Uterus (tissue), 3 donors: ENCODE measurements at regions not wholly inside any gene's neighbourhood (a gene's known extent, or its start where the extent isn't known, plus 50 kb on each side); places are given as distances from the start of the nearest gene placed in this dataset.

Experiments used
- DNase-seq, 2 donors: peaks; one replicate each; pipeline ENCODE4 v3.0.0-alpha.2; 2019 to 2020
- H3K27ac ChIP-seq, 2 donors: fragments of 200-600 bp; sonication (generic); 1 replicate in 1 of 2; 2 replicates in 1 of 2; pipeline ENCODE4 v1.5.1; 2016 to 2018
- H3K27me3 ChIP-seq, 2 donors: fragments of 200-600 bp; sonication (generic); one replicate each; pipeline ENCODE4 v1.5.1; 2018 to 2019; ENCODE audit warnings: control low read depth in 1 of 2
- H3K36me3 ChIP-seq, 2 donors: fragments of 200-600 bp; sonication (generic); one replicate each; pipeline ENCODE4 v1.5.1; 2019; ENCODE audit warnings: control low read depth in 1 of 2
- H3K4me1 ChIP-seq, 2 donors: fragments of 200-600 bp; sonication (generic); one replicate each; pipeline ENCODE4 v1.5.1; 2018 to 2019; ENCODE audit warnings: control low read depth in 1 of 2
- H3K4me3 ChIP-seq, 2 donors: fragments of 200-600 bp; sonication (generic); 1 replicate in 1 of 2; 2 replicates in 1 of 2; pipeline ENCODE4 v1.5.1; 2018 to 2019; ENCODE audit warnings: mild to moderate bottlenecking in 1 of 2
- H3K9me3 ChIP-seq, 2 donors: fragments of 200-600 bp; sonication (generic); one replicate each; pipeline ENCODE4 v1.5.1; 2019; ENCODE audit warnings: control low read depth in 1 of 2
- CTCF ChIP-seq, 4 experiments: fragments of 200-600 bp in 2 of 4; fragments of 450-650 bp in 2 of 4; sonication (generic) in 2 of 4; IDR thresholded peaks; one replicate each; pipeline ENCODE4 v1.5.1; 2016 to 2019; ENCODE audit warnings: antibody characterized with exemption in 4 of 4, mild to moderate bottlenecking in 2 of 4, moderate library complexity in 1 of 4
- POLR2A ChIP-seq, 2 donors: fragments of 450-650 bp; IDR thresholded peaks; one replicate each; pipeline ENCODE4 v1.6.1; 2016; ENCODE audit warnings: antibody characterized with exemption in 2 of 2, mild to moderate bottlenecking in 1 of 2, moderate library complexity in 1 of 2
- intact Hi-C: fragments of 100-400 bp; cut with DNase I; formaldehyde crosslinking; loops from one replicate; pipeline ENCODE4 v1.15.1; 2023; ENCODE audit warnings: low total_unique reads
- donor health status: DM: yes; HTN: yes; CAD: no.

- Histone ChIP-seq H3K4me3 (no peak overlapping the region), H3K27me3 (no peaks in the 10 kb centered on the region)
- intact Hi-C loops: no loop called here
Observed at GRCh38 chr3:82132210-82133069, 371.0 kb upstream of the GBE1 start.

GRCh38 chr3:82130046-82130445 is 368.6 kb upstream of the GBE1 start:
- intact Hi-C loops: no loop called here
- TF ChIP-seq CTCF (IDR thresholded peaks at IDR 0.05): no peak
- no peak for TF ChIP-seq POLR2A (IDR thresholded peaks at IDR 0.05)

More at GRCh38 chr3:82132210-82133069, 371.0 kb upstream of the GBE1 start:
- Histone ChIP-seq H3K36me3 (no peaks in the 10 kb centered on the region), H3K9me3 (no peaks in the 10 kb centered on the region), H3K4me1 (no peaks in the 10 kb centered on the region), H3K27ac (no peak overlapping the region)
- TF ChIP-seq CTCF (IDR thresholded peaks at IDR 0.05) (no peak), POLR2A (IDR thresholded peaks at IDR 0.05) (no peak)
- DNase-seq: no peak

GRCh38 chr3:82129221-82129801 is 367.9 kb upstream of the GBE1 start:
- Histone ChIP-seq H3K27ac (peak overlapping the region in 1 of 2 donors; percentile 59), H3K4me3 (no peak overlapping the region), H3K4me1 (no peaks in the 10 kb centered on the region), H3K27me3 (no peaks in the 10 kb centered on the region), H3K36me3 (no peaks in the 10 kb centered on the region), H3K9me3 (no peaks in the 10 kb centered on the region)
- TF ChIP-seq POLR2A (IDR thresholded peaks at IDR 0.05): no peak
- no peak for TF ChIP-seq CTCF (IDR thresholded peaks at IDR 0.05)
- DNase-seq: no peak
- intact Hi-C loops: no loop called here

More at GRCh38 chr3:82130046-82130445, 368.6 kb upstream of the GBE1 start:
- H3K27me3 ChIP-seq: no peaks in the 10 kb centered on the region
- H3K4me1 ChIP-seq: no peaks in the 10 kb centered on the region
- H3K36me3 ChIP-seq: no peaks in the 10 kb centered on the region
- H3K9me3 ChIP-seq: no peaks in the 10 kb centered on the region
- no peak overlapping the region for H3K27ac ChIP-seq
- DNase-seq: no peak
- no peak overlapping the region for H3K4me3 ChIP-seq

GRCh38 chr3:82128271-82128670 is 366.8 kb upstream of the GBE1 start:
- Histone ChIP-seq H3K9me3 (no peaks in the 10 kb centered on the region), H3K4me3 (no peak overlapping the region), H3K36me3 (no peaks in the 10 kb centered on the region), H3K27me3 (no peaks in the 10 kb centered on the region), H3K27ac (peak overlapping the region in 1 of 2 donors; percentile 59), H3K4me1 (no peaks in the 10 kb centered on the region)
- DNase-seq: no peak
- intact Hi-C loops: no loop called here
- TF ChIP-seq POLR2A (IDR thresholded peaks at IDR 0.05) (no peak), CTCF (IDR thresholded peaks at IDR 0.05) (no peak)
